GM12872 (cell line): ENCODE measurements at regions not wholly inside any gene's neighbourhood (a gene's known extent, or its start where the extent isn't known, plus 50 kb on each side); places are given as distances from the start of the nearest gene placed in this dataset.

Experiments
- TF ChIP-seq, protein P1 (sequence below): IDR thresholded peaks from 3 replicates; pipeline ENCODE4 v1.5.1; 2011; ENCODE audit warnings: low read depth, mild to moderate bottlenecking, low read length, moderate library complexity; ENCODE audit not compliant: insufficient read depth

DNA sequence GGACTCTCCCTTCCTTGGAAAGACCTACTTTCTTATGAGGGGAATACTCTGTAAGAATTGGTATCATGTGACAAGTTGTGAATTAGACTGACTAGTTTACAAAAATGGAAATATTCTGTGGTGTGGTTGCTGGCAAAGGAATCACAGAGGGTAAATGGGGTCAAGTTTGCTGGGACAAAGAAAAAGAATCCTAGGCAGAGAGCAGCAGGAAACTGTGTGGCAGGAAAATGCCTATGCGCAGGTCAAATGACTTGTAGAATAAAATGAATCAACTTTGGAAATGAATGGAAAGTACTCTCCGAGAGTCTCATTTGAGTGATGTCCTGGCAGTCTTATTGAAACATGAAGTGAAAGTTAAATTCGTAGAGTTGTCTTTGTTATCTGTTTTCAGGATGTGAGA is 1250.7 kb downstream of the UQCRFS1 start:
- TF ChIP-seq, protein P1, sequence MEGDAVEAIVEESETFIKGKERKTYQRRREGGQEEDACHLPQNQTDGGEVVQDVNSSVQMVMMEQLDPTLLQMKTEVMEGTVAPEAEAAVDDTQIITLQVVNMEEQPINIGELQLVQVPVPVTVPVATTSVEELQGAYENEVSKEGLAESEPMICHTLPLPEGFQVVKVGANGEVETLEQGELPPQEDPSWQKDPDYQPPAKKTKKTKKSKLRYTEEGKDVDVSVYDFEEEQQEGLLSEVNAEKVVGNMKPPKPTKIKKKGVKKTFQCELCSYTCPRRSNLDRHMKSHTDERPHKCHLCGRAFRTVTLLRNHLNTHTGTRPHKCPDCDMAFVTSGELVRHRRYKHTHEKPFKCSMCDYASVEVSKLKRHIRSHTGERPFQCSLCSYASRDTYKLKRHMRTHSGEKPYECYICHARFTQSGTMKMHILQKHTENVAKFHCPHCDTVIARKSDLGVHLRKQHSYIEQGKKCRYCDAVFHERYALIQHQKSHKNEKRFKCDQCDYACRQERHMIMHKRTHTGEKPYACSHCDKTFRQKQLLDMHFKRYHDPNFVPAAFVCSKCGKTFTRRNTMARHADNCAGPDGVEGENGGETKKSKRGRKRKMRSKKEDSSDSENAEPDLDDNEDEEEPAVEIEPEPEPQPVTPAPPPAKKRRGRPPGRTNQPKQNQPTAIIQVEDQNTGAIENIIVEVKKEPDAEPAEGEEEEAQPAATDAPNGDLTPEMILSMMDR = no peak

DNA sequence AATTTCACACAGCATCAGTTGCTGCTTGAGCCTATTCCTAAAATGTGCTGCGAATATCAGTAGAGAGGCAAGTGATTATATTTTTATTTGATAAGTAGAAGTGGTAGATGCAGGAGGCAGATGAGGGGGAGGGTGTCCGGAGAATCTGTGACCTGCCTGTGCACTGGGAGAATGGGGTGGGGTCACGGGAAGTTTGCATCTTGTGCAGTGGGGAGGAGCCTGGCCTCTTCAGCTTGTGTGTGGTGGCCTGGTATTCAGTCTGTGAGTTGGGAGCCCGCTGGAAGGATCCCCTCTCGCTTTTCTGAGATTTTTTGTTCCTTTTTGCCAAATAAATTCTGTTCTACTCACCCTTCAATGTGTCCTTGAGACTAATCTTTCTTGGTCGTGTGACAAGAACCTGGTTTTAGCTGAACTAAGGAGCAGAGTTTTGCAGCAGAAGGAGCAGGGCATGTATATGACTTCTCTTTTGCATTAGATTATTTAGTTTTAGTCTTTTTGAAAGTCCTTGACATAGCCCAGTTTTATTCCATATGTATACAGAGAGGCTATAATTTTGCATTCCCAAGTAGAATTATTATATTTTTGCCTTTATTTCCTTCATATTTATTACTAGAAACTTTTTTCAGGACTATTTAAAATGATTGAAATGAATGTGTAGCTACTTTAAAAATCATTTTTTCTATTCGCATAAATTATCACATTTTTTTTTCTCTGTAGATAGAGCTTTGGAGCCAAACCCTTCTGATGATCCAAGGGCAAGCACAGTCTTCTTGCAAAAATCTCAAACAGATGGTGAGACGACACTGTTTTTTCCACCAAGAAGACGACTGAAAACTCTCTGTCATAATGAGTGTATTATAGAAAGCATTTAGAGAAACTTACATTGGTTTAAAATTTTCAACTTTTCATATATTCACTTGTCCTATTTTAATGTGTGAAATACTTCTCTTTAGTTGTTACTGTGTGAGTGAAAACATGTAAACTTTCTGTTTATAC is 1257.2 kb downstream of the UQCRFS1 start:
- TF ChIP-seq, protein P1 = no peak

DNA sequence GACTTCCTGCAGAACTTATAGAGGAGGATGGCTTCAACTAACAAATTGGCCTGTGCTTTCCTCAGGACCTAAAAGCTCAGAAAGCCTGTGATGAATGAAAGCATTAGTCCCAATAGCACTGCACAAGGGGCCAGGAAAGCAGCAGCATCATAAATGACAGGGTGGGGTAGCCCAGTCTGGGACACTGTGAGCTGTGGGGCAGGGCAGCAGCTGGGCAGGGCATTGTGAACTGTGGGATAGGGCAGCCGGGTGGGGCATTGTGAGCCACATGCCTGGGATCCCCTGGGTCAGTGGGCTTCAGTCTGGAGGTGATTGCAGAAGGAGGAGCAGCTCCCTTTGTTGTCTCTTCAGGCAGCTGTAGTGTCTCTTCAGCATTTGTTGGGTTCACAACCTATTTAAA is 1276.8 kb downstream of the UQCRFS1 start:
- TF ChIP-seq, protein P1 = no peak

DNA sequence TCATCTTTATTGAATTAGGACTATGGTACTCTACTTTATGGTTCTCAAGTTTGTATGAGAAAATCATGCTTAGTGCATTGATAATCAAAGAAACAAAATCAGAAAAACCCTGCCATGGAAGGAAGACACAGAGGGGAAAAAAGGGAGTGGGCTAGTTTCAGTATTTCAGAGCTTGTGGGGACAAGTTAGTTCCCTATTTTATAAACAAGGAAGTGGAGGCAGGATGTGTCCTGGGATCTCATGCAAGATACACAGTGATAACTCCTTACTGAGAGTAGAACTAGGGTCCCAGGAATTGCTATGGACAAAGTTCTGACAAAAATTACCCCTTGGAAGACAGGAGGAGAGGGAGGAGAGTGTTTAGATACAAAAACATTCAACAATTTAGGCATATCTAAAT is 1277.3 kb downstream of the UQCRFS1 start:
- TF ChIP-seq, protein P1 = no peak

DNA sequence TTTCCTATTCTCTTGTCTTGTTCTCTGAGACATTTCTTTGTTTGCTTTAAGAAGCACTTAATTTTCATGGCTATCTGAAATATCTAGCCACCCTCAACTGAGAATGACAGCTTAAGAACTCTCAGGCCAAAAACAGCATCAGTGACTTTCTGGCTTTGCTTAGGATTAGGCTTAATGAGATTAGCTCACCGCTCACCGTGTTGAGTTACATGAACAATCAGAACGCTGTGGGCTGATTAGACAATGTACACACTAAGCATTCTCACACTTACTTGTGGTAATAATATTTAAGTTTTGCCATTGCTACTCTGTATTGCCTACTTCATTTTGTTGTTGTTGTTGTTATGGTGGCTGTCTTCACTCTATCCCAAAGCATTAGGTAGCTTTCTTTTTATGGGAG is 1283.6 kb downstream of the UQCRFS1 start:
- TF ChIP-seq, protein P1 = no peak

DNA sequence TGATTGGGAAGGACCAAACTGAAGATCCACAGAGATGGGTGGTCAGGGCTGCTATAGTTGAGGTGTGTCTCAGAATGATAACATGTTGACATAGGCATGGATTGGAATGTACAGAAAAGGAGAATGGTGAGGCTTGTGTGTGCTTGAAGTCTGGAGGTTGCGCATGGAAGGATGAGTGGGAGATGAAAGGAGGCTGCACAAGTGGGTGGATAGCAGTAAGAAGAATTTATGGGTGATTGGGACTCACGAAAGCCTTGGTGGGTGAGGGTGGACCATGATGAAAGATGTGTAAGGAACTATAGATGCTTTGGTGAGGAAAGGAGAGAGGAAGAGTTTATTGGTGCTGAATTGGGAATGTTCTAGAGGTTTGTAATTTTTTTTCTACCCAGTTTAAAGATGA is 1287.7 kb downstream of the UQCRFS1 start:
- TF ChIP-seq, protein P1 = no peak

DNA sequence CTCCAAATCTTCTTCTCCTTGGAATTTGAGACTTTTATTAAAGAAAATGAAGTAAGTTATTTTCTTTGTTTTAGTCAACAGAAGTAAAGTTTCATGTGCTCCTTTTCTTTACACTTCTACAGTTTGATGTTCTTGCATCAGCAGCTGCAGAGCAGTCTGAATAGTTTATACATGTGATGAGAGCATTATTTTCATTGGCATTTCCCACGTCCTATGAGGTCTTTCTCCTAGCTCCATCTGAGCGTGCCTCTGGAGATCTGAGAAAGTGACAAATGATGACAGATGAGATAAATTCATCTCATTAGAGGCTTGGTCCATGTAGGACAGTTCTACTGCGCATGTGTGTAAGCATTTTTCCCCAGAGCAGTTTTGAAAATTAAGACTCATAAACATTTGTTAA is 1290.0 kb downstream of the UQCRFS1 start:
- TF ChIP-seq, protein P1 = no peak
